ENCODE measurements at regions not wholly inside any gene's neighbourhood (a gene's known extent, or its start where the extent isn't known, plus 50 kb on each side); places are given as distances from the start of the nearest gene placed in this dataset.

DNA sequence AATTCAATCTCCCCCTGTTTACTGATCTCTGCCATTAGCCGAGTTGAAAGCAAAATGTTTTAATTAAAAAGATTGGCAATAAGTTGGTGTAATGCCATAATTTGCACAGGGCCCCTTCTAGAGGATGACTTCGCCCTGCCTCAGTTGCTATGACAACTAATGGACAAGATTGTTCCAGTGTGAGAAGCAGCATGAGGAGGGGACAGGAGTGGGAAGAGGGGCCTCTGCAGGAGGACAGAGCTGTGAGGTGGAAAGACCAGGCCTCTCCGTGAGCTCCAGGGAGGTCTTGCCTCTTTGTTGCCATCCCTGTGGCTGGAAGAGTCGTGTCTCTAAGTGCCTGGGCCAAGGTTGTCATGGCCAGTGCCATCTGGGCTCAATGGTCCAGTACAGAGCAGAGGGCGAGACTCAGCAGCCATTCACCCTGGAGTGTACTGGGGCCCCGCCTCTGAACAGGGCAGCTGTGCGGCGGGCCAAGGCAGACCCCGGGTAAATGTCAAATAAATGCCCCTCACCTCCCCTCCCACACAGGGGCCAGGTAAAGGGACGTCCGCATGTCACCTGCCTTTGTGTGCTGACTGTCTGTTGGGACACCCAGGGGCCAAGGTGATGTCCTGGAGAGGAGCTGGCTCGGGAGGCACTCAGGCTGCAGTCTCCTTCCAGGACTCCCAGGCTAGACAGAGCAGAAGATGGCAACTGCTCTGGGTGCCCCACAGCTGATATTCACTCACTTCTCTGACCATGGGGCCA lies 97.0 kb upstream of the RET start:
- TF ChIP-seq, protein P1, sequence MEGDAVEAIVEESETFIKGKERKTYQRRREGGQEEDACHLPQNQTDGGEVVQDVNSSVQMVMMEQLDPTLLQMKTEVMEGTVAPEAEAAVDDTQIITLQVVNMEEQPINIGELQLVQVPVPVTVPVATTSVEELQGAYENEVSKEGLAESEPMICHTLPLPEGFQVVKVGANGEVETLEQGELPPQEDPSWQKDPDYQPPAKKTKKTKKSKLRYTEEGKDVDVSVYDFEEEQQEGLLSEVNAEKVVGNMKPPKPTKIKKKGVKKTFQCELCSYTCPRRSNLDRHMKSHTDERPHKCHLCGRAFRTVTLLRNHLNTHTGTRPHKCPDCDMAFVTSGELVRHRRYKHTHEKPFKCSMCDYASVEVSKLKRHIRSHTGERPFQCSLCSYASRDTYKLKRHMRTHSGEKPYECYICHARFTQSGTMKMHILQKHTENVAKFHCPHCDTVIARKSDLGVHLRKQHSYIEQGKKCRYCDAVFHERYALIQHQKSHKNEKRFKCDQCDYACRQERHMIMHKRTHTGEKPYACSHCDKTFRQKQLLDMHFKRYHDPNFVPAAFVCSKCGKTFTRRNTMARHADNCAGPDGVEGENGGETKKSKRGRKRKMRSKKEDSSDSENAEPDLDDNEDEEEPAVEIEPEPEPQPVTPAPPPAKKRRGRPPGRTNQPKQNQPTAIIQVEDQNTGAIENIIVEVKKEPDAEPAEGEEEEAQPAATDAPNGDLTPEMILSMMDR (IDR thresholded peaks at IDR 0.05; ENCODE audit: insufficient read depth, low read length), result no peak
- DNase-seq (ENCODE audit: low read depth), result no peak
- H3K4me3 ChIP-seq (ENCODE audit: low read depth, low read length), result no peak overlapping the region

DNA sequence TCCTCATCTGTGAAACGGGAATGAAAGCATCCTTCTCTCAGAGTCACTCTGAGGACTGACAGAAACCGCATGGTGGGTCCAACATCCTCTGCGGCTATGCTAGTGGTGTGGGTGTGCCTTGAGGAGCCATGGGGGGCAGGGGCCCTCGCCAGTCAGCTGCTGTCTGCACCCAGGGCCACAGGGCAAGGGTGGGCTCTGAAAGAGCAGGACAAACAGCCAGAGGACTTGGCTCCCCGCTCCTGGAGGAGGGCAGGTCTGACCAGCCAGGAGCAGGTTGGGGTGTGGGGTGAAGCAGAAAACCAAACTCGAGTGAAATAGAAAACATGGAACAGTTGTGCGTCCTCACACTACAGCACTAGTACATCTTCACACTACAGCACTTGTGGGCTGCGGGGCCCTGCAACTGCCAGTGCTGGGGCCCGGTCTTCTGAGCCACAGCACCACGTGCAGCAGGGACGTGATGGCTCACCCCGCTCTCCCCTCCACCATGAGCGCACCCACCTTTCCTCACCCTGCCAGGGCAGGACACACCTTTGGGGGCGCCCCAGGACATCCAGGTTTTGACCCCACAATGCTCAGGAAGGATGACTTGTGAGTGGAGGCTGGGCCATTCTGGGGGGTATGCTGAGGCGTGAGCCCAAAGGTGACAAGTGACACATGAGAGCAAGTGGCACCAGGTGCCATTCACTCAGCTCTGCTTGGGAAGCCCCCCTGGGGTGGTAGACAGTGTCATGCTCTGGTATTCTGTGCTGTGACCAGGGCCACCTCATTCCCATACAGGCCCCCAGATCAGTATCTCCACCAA lies 96.1 kb upstream of the RET start:
- H3K4me3 ChIP-seq (ENCODE audit: low read depth, low read length), result no peak overlapping the region
- no peak for DNase-seq (ENCODE audit: low read depth)
- TF ChIP-seq, protein P1 (IDR thresholded peaks at IDR 0.05; ENCODE audit: insufficient read depth, low read length), result no peak

GRCh38 chr10:42981358-42982236 lies 95.3 kb upstream of the RET start:
- TF ChIP-seq, protein P1 (IDR thresholded peaks at IDR 0.05; ENCODE audit: insufficient read depth, low read length), result no peak

GRCh38 chr10:42982891-42983506 lies 93.9 kb upstream of the RET start:
- TF ChIP-seq, protein P1 (IDR thresholded peaks at IDR 0.05; ENCODE audit: insufficient read depth, low read length), result no peak
- no peak overlapping the region for H3K4me3 ChIP-seq (ENCODE audit: low read depth, low read length)
- no peak for DNase-seq (ENCODE audit: low read depth)

More at GRCh38 chr10:42981358-42982236, 95.3 kb upstream of the RET start:
- H3K4me3 ChIP-seq (ENCODE audit: low read depth, low read length), result no peak overlapping the region
- no peak for DNase-seq (ENCODE audit: low read depth)

- no peak overlapping the region for H3K4me3 ChIP-seq (ENCODE audit: low read depth, low read length)
- TF ChIP-seq, protein P1 (IDR thresholded peaks at IDR 0.05; ENCODE audit: insufficient read depth, low read length), result no peak
- DNase-seq (ENCODE audit: low read depth), result no peak
These were observed 93.3 kb upstream of the RET start for GRCh38 chr10:42983591-42983990.

DNA sequence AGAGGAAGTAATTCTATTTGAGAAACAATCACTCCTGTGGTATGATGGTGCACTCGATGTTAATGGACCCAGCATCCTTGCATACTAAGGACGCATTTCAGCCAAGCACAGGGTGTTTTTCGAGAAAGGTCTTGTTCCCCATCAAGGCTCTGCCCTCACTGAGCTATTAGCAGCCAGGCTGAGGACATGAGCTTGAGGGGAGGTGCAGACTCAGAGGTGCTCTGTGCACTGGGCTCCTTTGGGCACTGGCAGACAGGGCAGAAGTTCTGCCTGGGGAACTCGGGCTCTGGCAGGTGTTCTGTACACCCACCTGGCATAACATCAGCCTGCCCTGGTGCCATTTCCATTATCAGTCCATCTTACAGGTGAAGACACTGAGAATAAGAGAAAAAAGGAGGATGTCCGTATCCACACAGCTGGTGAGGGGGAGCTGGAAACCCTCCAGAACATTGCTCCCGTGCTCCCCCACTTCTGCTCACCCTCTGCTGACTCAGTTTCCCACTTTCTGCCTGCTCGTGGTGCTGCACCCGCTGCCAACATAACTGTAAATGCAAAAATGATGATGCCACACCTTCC lies 92.7 kb upstream of the RET start:
- DNase-seq (ENCODE audit: low read depth), result no peak
- TF ChIP-seq, protein P1 (IDR thresholded peaks at IDR 0.05; ENCODE audit: insufficient read depth, low read length), result no peak
- no peak overlapping the region for H3K4me3 ChIP-seq (ENCODE audit: low read depth, low read length)
